ENCODE measurements at regions not wholly inside any gene's neighbourhood (a gene's known extent, or its start where the extent isn't known, plus 50 kb on each side); places are given as distances from the start of the nearest gene placed in this dataset.

- Histone ChIP-seq H3K36me3 (no peaks in the 10 kb centered on the region), H3K9me3 (no peaks in the 10 kb centered on the region), H3K27ac (no peak overlapping the region), H3K4me3 (no peak overlapping the region), H3K27me3 (no peaks in the 10 kb centered on the region), H3K4me1 (peaks cover 0 to 4% (median 0%) of the 10 kb centered on the region in 3 donors)
- intact Hi-C loops (cut with DNase I): no loop called here
- WGBS, 2 donors: 19 to 21% methylated on average over 3 of the region's 3 CpGs
- TF ChIP-seq CTCF (IDR thresholded peaks at IDR 0.05): no peak
- no peak for TF ChIP-seq POLR2A (IDR thresholded peaks at IDR 0.05)
- DNase-seq: no peak
These were observed 339.6 kb upstream of the ANO3 start for GRCh38 chr11:25992294-25992693.

GRCh38 chr11:25993016-25993415, 338.9 kb upstream of the ANO3 start:
- WGBS, 2 donors: 67 to 92% methylated on average over 2 of the region's 2 CpGs
- Histone ChIP-seq H3K4me1 (peaks cover 0 to 4% (median 0%) of the 10 kb centered on the region in 3 donors), H3K9me3 (no peaks in the 10 kb centered on the region), H3K36me3 (no peaks in the 10 kb centered on the region), H3K4me3 (no peak overlapping the region), H3K27me3 (no peaks in the 10 kb centered on the region), H3K27ac (no peak overlapping the region)
- intact Hi-C loops (cut with DNase I): no loop called here
- no peak for DNase-seq
- TF ChIP-seq CTCF (IDR thresholded peaks at IDR 0.05): no peak
- TF ChIP-seq POLR2A (IDR thresholded peaks at IDR 0.05): no peak

DNA sequence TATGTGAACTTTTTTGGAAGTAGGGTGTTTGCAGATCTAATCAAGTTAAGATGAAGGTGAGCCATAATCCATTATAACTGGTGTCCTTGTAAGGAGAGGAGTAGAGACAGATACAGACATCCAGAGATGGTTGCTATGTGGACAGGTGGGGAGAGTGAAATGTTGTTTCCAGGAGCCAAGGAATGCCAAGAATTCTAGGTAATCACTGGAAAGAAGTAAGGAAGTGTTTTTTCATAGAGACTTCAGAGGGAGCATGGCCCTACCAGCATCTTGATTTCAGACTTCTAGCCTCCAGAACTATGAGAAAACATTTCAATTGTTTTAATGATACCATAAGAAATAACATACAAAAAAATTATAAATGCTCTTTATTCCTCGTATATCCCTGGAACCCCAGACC, 320.5 kb upstream of the ANO3 start:
- H3K4me3 ChIP-seq: no peak overlapping the region
- H3K27ac ChIP-seq: no peak overlapping the region
- H3K9me3 ChIP-seq: no peaks in the 10 kb centered on the region
- no peak for DNase-seq
- no peaks in the 10 kb centered on the region for H3K36me3 ChIP-seq
- H3K4me1 ChIP-seq: no peaks in the 10 kb centered on the region
- TF ChIP-seq POLR2A (IDR thresholded peaks at IDR 0.05) (no peak), CTCF (IDR thresholded peaks at IDR 0.05) (no peak)
- no peaks in the 10 kb centered on the region for H3K27me3 ChIP-seq
- WGBS, 2 donors: 47 to 81% methylated on average over 1 of the region's 1 CpG
- intact Hi-C loops (cut with DNase I): no loop called here

GRCh38 chr11:26014456-26015115, 317.3 kb upstream of the ANO3 start:
- intact Hi-C loops (cut with DNase I): no loop called here
- WGBS, 2 donors: 74 to 80% methylated on average over 6 of the region's 6 CpGs
- DNase-seq: no peak
- H3K4me3 ChIP-seq: no peak overlapping the region
- H3K27me3 ChIP-seq: no peaks in the 10 kb centered on the region
- no peaks in the 10 kb centered on the region for H3K36me3 ChIP-seq
- TF ChIP-seq POLR2A (IDR thresholded peaks at IDR 0.05) (no peak), CTCF (IDR thresholded peaks at IDR 0.05) (no peak)
- H3K9me3 ChIP-seq: no peaks in the 10 kb centered on the region
- H3K27ac ChIP-seq: no peak overlapping the region
- no peaks in the 10 kb centered on the region for H3K4me1 ChIP-seq

DNA sequence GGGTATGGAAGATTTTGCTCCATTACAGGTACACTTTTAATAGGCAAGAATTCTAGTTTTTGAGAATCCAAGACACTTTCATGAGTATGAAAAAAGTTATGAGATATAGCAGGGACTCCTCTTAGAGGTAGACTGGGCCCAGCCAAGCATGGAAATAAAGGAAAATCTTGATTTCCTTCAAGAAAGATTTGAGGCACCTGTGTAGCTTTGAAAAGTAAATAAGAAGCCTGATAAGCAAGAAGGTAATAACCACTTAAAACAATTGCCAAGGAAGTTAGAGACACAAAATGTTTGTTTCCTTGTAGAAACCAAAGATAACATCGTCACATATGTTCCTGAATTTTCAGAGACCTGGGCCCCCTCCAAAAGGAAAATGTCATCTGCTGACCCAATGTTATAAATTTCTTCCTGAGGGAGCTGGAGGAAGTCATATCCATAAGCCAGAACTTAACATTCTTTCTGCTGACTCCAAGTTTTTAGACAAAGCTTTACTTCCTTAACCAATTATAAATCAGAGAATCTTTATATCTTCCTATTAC, 314.5 kb upstream of the ANO3 start:
- Histone ChIP-seq H3K4me3 (no peak overlapping the region), H3K9me3 (no peaks in the 10 kb centered on the region), H3K36me3 (no peaks in the 10 kb centered on the region), H3K4me1 (no peaks in the 10 kb centered on the region), H3K27ac (no peak overlapping the region), H3K27me3 (no peaks in the 10 kb centered on the region)
- WGBS, 2 donors: 65% methylated on average over 1 of the region's 1 CpG
- intact Hi-C loops (cut with DNase I): no loop called here
- no peak for DNase-seq
- no peak for TF ChIP-seq CTCF (IDR thresholded peaks at IDR 0.05)
- TF ChIP-seq POLR2A (IDR thresholded peaks at IDR 0.05): no peak
